GM12892 (cell line): ENCODE measurements at regions not wholly inside any gene's neighbourhood (a gene's known extent, or its start where the extent isn't known, plus 50 kb on each side); places are given as distances from the start of the nearest gene placed in this dataset.

Experiments used
- POLR2A ChIP-seq: IDR thresholded peaks from 2 replicates; pipeline ENCODE4 v1.6.1; 2011; ENCODE audit warnings: low read depth, low read length, control low read depth
- POLR2AphosphoS5 ChIP-seq: IDR thresholded peaks from 2 replicates; pipeline ENCODE4 v1.6.1; 2011; ENCODE audit warnings: low read depth, low read length, control low read depth
- TAF1 ChIP-seq: IDR thresholded peaks from 2 replicates; pipeline ENCODE4 v1.6.1; 2011; ENCODE audit warnings: low read depth, mild to moderate bottlenecking, control low read depth, low read length, borderline replicate concordance

DNA sequence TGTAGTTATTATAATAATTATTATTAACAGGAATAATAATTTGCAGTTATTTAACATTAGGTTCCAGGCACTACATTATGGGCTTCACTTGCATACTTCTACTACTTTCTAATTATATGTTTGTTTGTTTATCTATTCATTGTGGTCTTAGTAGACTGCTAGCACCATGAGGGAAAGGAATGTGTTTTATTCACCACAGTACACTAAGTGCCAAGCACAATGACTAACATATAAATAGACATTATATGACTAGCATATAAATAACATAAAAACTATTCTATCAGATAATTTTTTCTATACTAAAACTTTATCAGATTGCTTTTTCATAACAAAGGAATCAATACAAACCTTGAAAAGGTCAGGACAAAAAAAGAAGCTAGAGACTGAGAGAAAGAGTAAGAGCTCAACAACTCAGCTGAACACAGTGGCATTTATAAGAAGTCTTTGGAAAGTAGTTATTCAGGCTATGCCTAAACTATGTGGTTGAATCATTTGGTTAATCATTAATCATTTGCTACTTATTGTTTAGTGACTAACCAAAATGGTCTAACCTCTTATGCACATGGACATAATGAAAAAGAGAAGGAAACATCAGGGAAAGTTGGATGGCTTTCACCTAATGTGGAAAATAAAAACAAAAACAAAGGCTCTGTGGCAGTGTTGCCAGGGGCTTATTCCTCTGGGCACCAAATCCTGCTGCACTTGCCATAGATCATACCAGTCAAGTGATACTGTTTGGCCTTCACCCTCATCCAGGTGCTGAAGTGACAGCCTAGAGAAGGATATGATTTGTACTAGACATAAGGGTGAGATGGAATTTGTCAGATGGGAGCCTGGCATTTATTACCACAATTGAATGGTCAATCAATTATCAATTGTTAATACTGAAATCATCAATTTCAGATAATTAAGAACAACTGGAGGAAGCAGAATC is 174.9 kb downstream of the ETAA1 start:
- no peak for TF ChIP-seq TAF1
- no peak for TF ChIP-seq POLR2AphosphoS5
- TF ChIP-seq POLR2A = no peak
